ENCODE measurements at regions not wholly inside any gene's neighbourhood (a gene's known extent, or its start where the extent isn't known, plus 50 kb on each side); places are given as distances from the start of the nearest gene placed in this dataset.
"Not testable (repeated sequence)": the region's sequence is repeated elsewhere in the genome, so short reads cannot be mapped to it uniquely, and the experiment has no call there.

- H3K36me3 ChIP-seq (ENCODE audit: control insufficient read depth, insufficient read depth, low read length); H3K4me3 ChIP-seq (ENCODE audit: insufficient read depth, low read depth, low read length); H3K4me1 ChIP-seq (ENCODE audit: control insufficient read depth, insufficient read depth, low read length); H3K9me3 ChIP-seq (ENCODE audit: control insufficient read depth, low read length); H3K27me3 ChIP-seq (ENCODE audit: control insufficient read depth, insufficient read depth, low read length, poor library complexity, severe bottlenecking); H3K27ac ChIP-seq (ENCODE audit: insufficient read depth, low read depth, low read length, poor library complexity, severe bottlenecking): not testable (repeated sequence)
- 89 to 93% methylated on average over 4 of the region's 4 CpGs for WGBS, 2 experiments
Observed at GRCh38 chr11:106174003-106174402, 96.5 kb downstream of the AASDHPPT start.

- no peaks in the 10 kb centered on the region for H3K9me3 ChIP-seq (ENCODE audit: control insufficient read depth, low read length)
- H3K4me3 ChIP-seq (ENCODE audit: insufficient read depth, low read depth, low read length) = no peak overlapping the region
- H3K27ac ChIP-seq (ENCODE audit: insufficient read depth, low read depth, low read length, poor library complexity, severe bottlenecking) = no peak overlapping the region
- 94 to 96% methylated on average over 17 of the region's 17 CpGs for WGBS, 2 experiments
- no peaks in the 10 kb centered on the region for H3K27me3 ChIP-seq (ENCODE audit: control insufficient read depth, insufficient read depth, low read length, poor library complexity, severe bottlenecking)
- no peaks in the 10 kb centered on the region for H3K36me3 ChIP-seq (ENCODE audit: control insufficient read depth, insufficient read depth, low read length)
- H3K4me1 ChIP-seq (ENCODE audit: control insufficient read depth, insufficient read depth, low read length) = no peaks in the 10 kb centered on the region
Observed at GRCh38 chr11:106176817-106177216, 99.4 kb downstream of the AASDHPPT start.

GRCh38 chr11:106177311-106177710, 99.8 kb downstream of the AASDHPPT start:
- H3K4me3 ChIP-seq (ENCODE audit: insufficient read depth, low read depth, low read length) = no peak overlapping the region
- no peaks in the 10 kb centered on the region for H3K27me3 ChIP-seq (ENCODE audit: control insufficient read depth, insufficient read depth, low read length, poor library complexity, severe bottlenecking)
- H3K4me1 ChIP-seq (ENCODE audit: control insufficient read depth, insufficient read depth, low read length) = no peaks in the 10 kb centered on the region
- no peaks in the 10 kb centered on the region for H3K36me3 ChIP-seq (ENCODE audit: control insufficient read depth, insufficient read depth, low read length)
- H3K27ac ChIP-seq (ENCODE audit: insufficient read depth, low read depth, low read length, poor library complexity, severe bottlenecking) = no peak overlapping the region
- 90 to 91% methylated on average over 6 of the region's 6 CpGs for WGBS, 2 experiments
- no peaks in the 10 kb centered on the region for H3K9me3 ChIP-seq (ENCODE audit: control insufficient read depth, low read length)

DNA sequence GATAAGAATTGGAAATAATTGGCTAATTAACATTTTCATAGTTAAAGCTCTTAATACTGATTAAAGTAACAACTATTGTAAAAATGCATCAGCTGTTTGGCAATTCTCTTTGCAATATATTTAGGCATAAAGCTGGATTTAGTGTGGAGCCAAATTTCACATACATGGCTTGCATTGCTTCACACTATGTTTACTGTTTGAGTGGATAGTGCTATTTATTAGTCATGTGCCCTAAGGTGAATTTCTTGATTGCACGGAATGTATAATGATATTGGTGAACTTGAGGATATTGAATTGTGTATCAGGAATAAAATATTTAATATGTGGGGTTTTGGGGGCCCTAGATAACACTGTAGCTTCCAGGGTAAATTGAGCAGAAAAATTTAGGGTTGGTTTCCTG, 100.9 kb downstream of the AASDHPPT start:
- 89 to 94% methylated on average over 1 of the region's 1 CpG for WGBS, 2 experiments
- no peaks in the 10 kb centered on the region for H3K4me1 ChIP-seq (ENCODE audit: control insufficient read depth, insufficient read depth, low read length)
- H3K9me3 ChIP-seq (ENCODE audit: control insufficient read depth, low read length) = no peaks in the 10 kb centered on the region
- H3K36me3 ChIP-seq (ENCODE audit: control insufficient read depth, insufficient read depth, low read length) = no peaks in the 10 kb centered on the region
- no peaks in the 10 kb centered on the region for H3K27me3 ChIP-seq (ENCODE audit: control insufficient read depth, insufficient read depth, low read length, poor library complexity, severe bottlenecking)
- no peak overlapping the region for H3K4me3 ChIP-seq (ENCODE audit: insufficient read depth, low read depth, low read length)
- H3K27ac ChIP-seq (ENCODE audit: insufficient read depth, low read depth, low read length, poor library complexity, severe bottlenecking) = no peak overlapping the region

DNA sequence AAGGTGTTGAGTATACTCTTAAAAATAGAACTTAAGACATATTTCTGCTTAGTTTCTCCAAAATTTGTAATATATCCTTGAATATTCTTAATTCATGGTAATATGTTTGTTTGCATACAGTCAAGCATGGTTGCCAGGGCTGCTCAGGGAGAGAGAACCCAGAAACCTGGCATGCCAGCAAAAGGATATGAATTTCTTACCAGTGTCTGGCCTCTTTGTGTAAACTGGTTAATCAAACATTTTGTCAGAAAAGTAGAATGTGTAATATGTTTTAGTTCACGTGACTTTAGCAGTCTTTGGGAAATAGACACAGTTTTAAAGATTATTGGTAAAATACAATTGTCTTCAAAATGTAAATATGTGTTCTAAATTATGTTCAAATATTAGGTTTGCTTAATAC, 101.6 kb downstream of the AASDHPPT start:
- Histone ChIP-seq H3K4me1 (ENCODE audit: control insufficient read depth, insufficient read depth, low read length) (no peaks in the 10 kb centered on the region), H3K4me3 (ENCODE audit: insufficient read depth, low read depth, low read length) (no peak overlapping the region), H3K27me3 (ENCODE audit: control insufficient read depth, insufficient read depth, low read length, poor library complexity, severe bottlenecking) (no peaks in the 10 kb centered on the region), H3K36me3 (ENCODE audit: control insufficient read depth, insufficient read depth, low read length) (no peaks in the 10 kb centered on the region), H3K9me3 (ENCODE audit: control insufficient read depth, low read length) (no peaks in the 10 kb centered on the region), H3K27ac (ENCODE audit: insufficient read depth, low read depth, low read length, poor library complexity, severe bottlenecking) (no peak overlapping the region)
- WGBS, 2 experiments = 100% methylated on average over 1 of the region's 1 CpG

GRCh38 chr11:106186630-106187029, 109.2 kb downstream of the AASDHPPT start:
- peaks cover 3% of the 10 kb centered on the region for H3K9me3 ChIP-seq (ENCODE audit: control insufficient read depth, low read length)
- 100% methylated on average over 1 to 2 of the region's 2 CpGs for WGBS, 2 experiments

GRCh38 chr11:106187860-106188456, 110.5 kb downstream of the AASDHPPT start:
- H3K36me3 ChIP-seq (ENCODE audit: control insufficient read depth, insufficient read depth, low read length) = no peaks in the 10 kb centered on the region
- no peak overlapping the region for H3K4me3 ChIP-seq (ENCODE audit: insufficient read depth, low read depth, low read length)
- H3K27me3 ChIP-seq (ENCODE audit: control insufficient read depth, insufficient read depth, low read length, poor library complexity, severe bottlenecking) = no peaks in the 10 kb centered on the region
- H3K4me1 ChIP-seq (ENCODE audit: control insufficient read depth, insufficient read depth, low read length) = no peaks in the 10 kb centered on the region
- no peak overlapping the region for H3K27ac ChIP-seq (ENCODE audit: insufficient read depth, low read depth, low read length, poor library complexity, severe bottlenecking)
- H3K9me3 ChIP-seq (ENCODE audit: control insufficient read depth, low read length) = peaks cover 3% of the 10 kb centered on the region
- 42 to 44% methylated on average over 2 of the region's 2 CpGs for WGBS, 2 experiments

More at GRCh38 chr11:106186630-106187029, 109.2 kb downstream of the AASDHPPT start:
- H3K4me1 ChIP-seq (ENCODE audit: control insufficient read depth, insufficient read depth, low read length) = no peaks in the 10 kb centered on the region
- H3K27me3 ChIP-seq (ENCODE audit: control insufficient read depth, insufficient read depth, low read length, poor library complexity, severe bottlenecking) = no peaks in the 10 kb centered on the region
- no peaks in the 10 kb centered on the region for H3K36me3 ChIP-seq (ENCODE audit: control insufficient read depth, insufficient read depth, low read length)
- no peak overlapping the region for H3K4me3 ChIP-seq (ENCODE audit: insufficient read depth, low read depth, low read length)
- no peak overlapping the region for H3K27ac ChIP-seq (ENCODE audit: insufficient read depth, low read depth, low read length, poor library complexity, severe bottlenecking)

DNA sequence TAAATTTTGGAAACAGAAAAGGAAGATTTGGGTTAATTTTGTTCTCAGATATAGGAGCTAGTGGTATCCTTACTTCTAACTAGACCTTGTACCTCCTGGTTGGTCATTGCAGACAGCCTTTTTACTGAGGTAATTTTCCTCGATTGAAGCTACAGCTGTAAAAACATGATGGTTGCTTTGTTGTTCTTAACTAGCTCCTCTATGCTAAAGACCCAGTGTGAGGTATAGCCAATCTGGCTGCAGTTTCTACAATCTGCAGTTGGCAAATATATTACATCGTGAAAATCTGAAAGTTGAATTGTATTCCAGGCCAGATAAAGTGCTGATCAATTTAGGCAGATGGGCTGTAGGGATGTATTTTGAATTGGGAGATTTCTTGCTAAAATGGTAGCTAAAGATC, 116.5 kb downstream of the AASDHPPT start:
- WGBS, 2 experiments = 90 to 93% methylated on average over 2 of the region's 2 CpGs
- Histone ChIP-seq H3K27ac (ENCODE audit: insufficient read depth, low read depth, low read length, poor library complexity, severe bottlenecking) (no peak overlapping the region), H3K36me3 (ENCODE audit: control insufficient read depth, insufficient read depth, low read length) (no peaks in the 10 kb centered on the region), H3K4me1 (ENCODE audit: control insufficient read depth, insufficient read depth, low read length) (no peaks in the 10 kb centered on the region), H3K4me3 (ENCODE audit: insufficient read depth, low read depth, low read length) (no peak overlapping the region), H3K9me3 (ENCODE audit: control insufficient read depth, low read length) (no peaks in the 10 kb centered on the region), H3K27me3 (ENCODE audit: control insufficient read depth, insufficient read depth, low read length, poor library complexity, severe bottlenecking) (no peaks in the 10 kb centered on the region)

GRCh38 chr11:106197438-106197837, 120.0 kb downstream of the AASDHPPT start:
- Histone ChIP-seq H3K9me3 (ENCODE audit: control insufficient read depth, low read length) (no peaks in the 10 kb centered on the region), H3K27me3 (ENCODE audit: control insufficient read depth, insufficient read depth, low read length, poor library complexity, severe bottlenecking) (no peaks in the 10 kb centered on the region), H3K4me3 (ENCODE audit: insufficient read depth, low read depth, low read length) (no peak overlapping the region), H3K27ac (ENCODE audit: insufficient read depth, low read depth, low read length, poor library complexity, severe bottlenecking) (no peak overlapping the region), H3K4me1 (ENCODE audit: control insufficient read depth, insufficient read depth, low read length) (no peaks in the 10 kb centered on the region), H3K36me3 (ENCODE audit: control insufficient read depth, insufficient read depth, low read length) (no peaks in the 10 kb centered on the region)

DNA sequence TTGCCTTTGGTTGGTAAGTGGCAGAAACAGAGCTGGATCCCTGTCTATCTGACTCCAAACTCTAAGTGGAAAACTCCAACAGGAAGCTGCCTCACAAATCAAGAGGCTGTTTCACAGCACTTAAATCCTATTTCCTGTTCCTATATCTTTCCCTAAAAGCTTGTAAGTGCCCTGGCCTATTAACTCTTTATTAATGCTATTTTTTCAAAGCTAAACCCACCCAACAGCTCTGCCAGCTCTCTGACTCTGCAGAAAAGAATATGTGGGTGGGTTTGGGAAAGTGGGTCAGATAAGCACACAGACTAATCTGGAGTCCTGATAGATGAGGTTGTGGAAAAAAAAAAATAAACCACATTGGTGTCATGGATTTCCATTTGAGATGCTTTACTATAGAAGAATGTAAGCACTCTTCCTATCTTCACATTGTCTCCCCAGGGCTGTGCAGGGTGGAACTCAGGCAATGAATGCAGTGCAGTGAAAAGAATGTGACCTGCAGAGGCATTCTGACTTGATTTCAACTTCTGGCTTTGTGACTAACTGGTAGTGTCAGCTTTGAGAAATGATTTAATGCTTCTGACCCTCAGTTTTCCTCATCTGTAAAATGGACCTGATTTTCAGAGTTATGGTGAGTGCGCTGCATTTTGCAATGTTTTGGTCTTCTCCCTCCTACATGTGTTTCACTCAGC, 125.6 kb downstream of the AASDHPPT start:
- Histone ChIP-seq H3K36me3 (ENCODE audit: control insufficient read depth, insufficient read depth, low read length) (no peaks in the 10 kb centered on the region), H3K4me3 (ENCODE audit: insufficient read depth, low read depth, low read length) (no peak overlapping the region), H3K9me3 (ENCODE audit: control insufficient read depth, low read length) (no peaks in the 10 kb centered on the region), H3K27ac (ENCODE audit: insufficient read depth, low read depth, low read length, poor library complexity, severe bottlenecking) (no peak overlapping the region), H3K27me3 (ENCODE audit: control insufficient read depth, insufficient read depth, low read length, poor library complexity, severe bottlenecking) (no peaks in the 10 kb centered on the region), H3K4me1 (ENCODE audit: control insufficient read depth, insufficient read depth, low read length) (no peaks in the 10 kb centered on the region)
- 92 to 100% methylated on average over 1 of the region's 1 CpG for WGBS, 2 experiments

Data from ectodermal cell (in vitro differentiated cells).